WTC11 (cell line): ENCODE measurements at regions not wholly inside any gene's neighbourhood (a gene's known extent, or its start where the extent isn't known, plus 50 kb on each side); places are given as distances from the start of the nearest gene placed in this dataset.
A peak's percentile ranks its signal among the peaks of the same experiment; 100 is the strongest.

Source experiments
- ATAC-seq: fragments of 200-7000 bp; cut with Tn5 transposase; 2 replicates; pipeline ENCODE4 v1.10.0; 2021; ENCODE audit warnings: mild to moderate bottlenecking, moderate library complexity
- CTCF ChIA-PET: fragments of 300-600 bp; sonication (Branson Sonifier 250); formaldehyde crosslinking; loops from one replicate; lab custom pipeline; 2021; ENCODE audit warnings: antibody characterized with exemption; lab: Charles Lee
- POLR2A ChIA-PET: fragments of 350-600 bp; sonication (Branson Sonifier 250); formaldehyde crosslinking; loops from one replicate; lab custom pipeline; 2021; ENCODE audit warnings: antibody characterized with exemption; lab: Charles Lee
- DNase-seq: peaks from one replicate; pipeline ENCODE4 v3.0.0; 2021; ENCODE audit warnings: low spot score
- H3K27ac Mint-ChIP-seq: 2 replicates; pipeline ENCODE4 v1.8.0; 2021; ENCODE audit warnings: mixed read lengths
- H3K27me3 Mint-ChIP-seq: 2 replicates; pipeline ENCODE4 v1.8.0; 2021; ENCODE audit warnings: low read depth, mild to moderate bottlenecking, moderate library complexity, mixed read lengths
- H3K36me3 Mint-ChIP-seq: 2 replicates; pipeline ENCODE4 v1.8.0; 2021; ENCODE audit warnings: mixed read lengths
- H3K4me1 Mint-ChIP-seq: 2 replicates; pipeline ENCODE4 v1.8.0; 2022; ENCODE audit warnings: mixed read lengths
- H3K4me3 Mint-ChIP-seq: 2 replicates; pipeline ENCODE4 v1.8.0; 2021; ENCODE audit warnings: mild to moderate bottlenecking, moderate library complexity, mixed read lengths
- H3K9me3 Mint-ChIP-seq: 2 replicates; pipeline ENCODE4 v1.8.0; 2021; ENCODE audit warnings: mixed read lengths
- CBFB ChIP-seq: sonication (generic); formaldehyde crosslinking; IDR thresholded peaks from 2 replicates; pipeline ENCODE4 v1.8.1; 2022; ENCODE audit warnings: mild to moderate bottlenecking, low read depth, missing genetic modification reagents
- CREB1 ChIP-seq: sonication (generic); formaldehyde crosslinking; IDR thresholded peaks from 2 replicates; pipeline ENCODE4 v1.8.0; 2023; ENCODE audit warnings: mild to moderate bottlenecking, missing genetic modification reagents
- CREM ChIP-seq: sonication (generic); formaldehyde crosslinking; IDR thresholded peaks from 2 replicates; pipeline ENCODE4 v1.8.1; 2022; ENCODE audit warnings: mild to moderate bottlenecking, missing genetic modification reagents, moderate library complexity
- EMX1 ChIP-seq: fragments of 250-450 bp; sonication (Bioruptor Pico); IDR thresholded peaks from 2 replicates; pipeline ENCODE4 v1.8.0; 2021; ENCODE audit warnings: mild to moderate bottlenecking
- GTF2I ChIP-seq: fragments of 250-450 bp; sonication (Bioruptor Pico); conservative IDR thresholded peaks from 2 replicates; pipeline ENCODE4 v1.4.0; 2021; ENCODE audit warnings: mild to moderate bottlenecking
- IRF2 ChIP-seq: sonication (generic); formaldehyde crosslinking; IDR thresholded peaks from 2 replicates; pipeline ENCODE4 v1.8.0; 2022; ENCODE audit warnings: low read depth, missing genetic modification reagents, borderline replicate concordance
- MAX ChIP-seq: sonication (generic); formaldehyde crosslinking; IDR thresholded peaks from 2 replicates; pipeline ENCODE4 v1.8.0; 2022; ENCODE audit warnings: mild to moderate bottlenecking, missing genetic modification reagents
- NFATC4 ChIP-seq: fragments of 250-450 bp; sonication (Bioruptor Pico); IDR thresholded peaks from 2 replicates; pipeline ENCODE4 v1.9.0; 2021; ENCODE audit warnings: mild to moderate bottlenecking
- NFYB ChIP-seq: sonication (generic); formaldehyde crosslinking; conservative IDR thresholded peaks from 2 replicates; pipeline ENCODE4 v1.8.0; 2022; ENCODE audit warnings: low read depth, missing genetic modification reagents
- NR2C2 ChIP-seq: sonication (generic); formaldehyde crosslinking; IDR thresholded peaks from 2 replicates; pipeline ENCODE4 v1.8.0; 2022; ENCODE audit warnings: mild to moderate bottlenecking, missing genetic modification reagents
- NR3C1 ChIP-seq: sonication (generic); formaldehyde crosslinking; conservative IDR thresholded peaks from 2 replicates; pipeline ENCODE4 v1.8.1; 2023; ENCODE audit warnings: low read depth, mild to moderate bottlenecking, missing genetic modification reagents
- OVOL2 ChIP-seq: fragments of 250-450 bp; sonication (Bioruptor Pico); IDR thresholded peaks from 2 replicates; pipeline ENCODE4 v1.9.0; 2021; ENCODE audit warnings: mild to moderate bottlenecking, borderline replicate concordance
- RORB ChIP-seq: fragments of 250-450 bp; sonication (Bioruptor Pico); IDR thresholded peaks from 2 replicates; pipeline ENCODE4 v1.9.0; 2021; ENCODE audit warnings: mild to moderate bottlenecking
- SP1 ChIP-seq: sonication (generic); formaldehyde crosslinking; conservative IDR thresholded peaks from 2 replicates; pipeline ENCODE4 v1.8.1; 2022; ENCODE audit warnings: missing genetic modification reagents
- TEAD1 ChIP-seq: sonication (generic); formaldehyde crosslinking; IDR thresholded peaks from 2 replicates; pipeline ENCODE4 v1.8.0; 2022; ENCODE audit warnings: mild to moderate bottlenecking, missing genetic modification reagents
- TP53 ChIP-seq: sonication (generic); formaldehyde crosslinking; IDR thresholded peaks from 2 replicates; pipeline ENCODE4 v1.8.1; 2023; ENCODE audit warnings: mild to moderate bottlenecking, missing genetic modification reagents
- ZBTB43 ChIP-seq: sonication (generic); formaldehyde crosslinking; IDR thresholded peaks from 2 replicates; pipeline ENCODE4 v1.8.1; 2023; ENCODE audit warnings: mild to moderate bottlenecking, missing genetic modification reagents
- ZNF317 ChIP-seq: sonication (generic); formaldehyde crosslinking; IDR thresholded peaks from 2 replicates; pipeline ENCODE4 v1.8.1; 2023; ENCODE audit warnings: low read depth, mild to moderate bottlenecking, moderate library complexity, missing genetic modification reagents, borderline replicate concordance
- ZNF396 ChIP-seq: fragments of 250-450 bp; sonication (Bioruptor Pico); IDR thresholded peaks from 2 replicates; pipeline ENCODE4 v1.8.0; 2021; ENCODE audit warnings: mild to moderate bottlenecking, moderate library complexity, borderline replicate concordance
- ZNF416 ChIP-seq: fragments of 250-450 bp; sonication (Bioruptor Pico); IDR thresholded peaks from 2 replicates; pipeline ENCODE4 v1.9.0; 2021; ENCODE audit warnings: mild to moderate bottlenecking, inconsistent platforms
- ZNF425 ChIP-seq: fragments of 250-450 bp; sonication (Bioruptor Pico); conservative IDR thresholded peaks from 2 replicates; pipeline ENCODE4 v1.9.0; 2021; ENCODE audit warnings: mild to moderate bottlenecking
- TF ChIP-seq, protein P1 (sequence below): sonication (generic); formaldehyde crosslinking; IDR thresholded peaks from 2 replicates; pipeline ENCODE4 v1.8.1; 2022; ENCODE audit warnings: mild to moderate bottlenecking, moderate library complexity, missing genetic modification reagents

- ATAC-seq, result no peak
- POLR2A ChIA-PET, result interaction anchor here (0.7 kb wide), 1 partner anchor 366 kb away, joined by 4 read pairs; no protein-coding TSS in a partner anchor
These were observed 160.6 kb upstream of the ATP10A start for GRCh38 chr15:26023691-26024090.

DNA sequence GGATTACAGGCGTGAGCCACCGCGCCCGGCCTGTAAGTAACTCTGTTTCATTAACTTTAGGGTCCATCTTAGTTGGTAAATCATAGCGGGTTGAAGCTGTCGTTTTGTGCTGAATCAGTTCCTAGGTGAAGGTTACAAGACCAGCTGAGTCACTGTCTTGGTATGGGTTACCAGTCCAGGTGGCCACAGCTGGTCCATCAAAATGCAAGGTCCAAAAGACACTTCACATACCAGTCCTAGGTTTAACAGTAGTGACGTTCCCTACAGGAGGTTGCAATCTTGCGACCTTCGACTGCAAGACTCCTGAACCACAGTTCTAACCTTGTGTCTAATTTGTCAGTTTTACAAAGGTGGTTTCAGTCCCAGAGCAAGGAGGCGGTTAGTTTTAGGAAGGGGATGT is 160.1 kb upstream of the ATP10A start:
- ChIA-PET POLR2A (no interaction called here), CTCF (no interaction called here)
- H3K4me1 Mint-ChIP-seq, result peaks cover 5% of the 10 kb centered on the region; the same call in 1 of the 2 replicates
- no peak overlapping the region for H3K4me3 Mint-ChIP-seq
- H3K9me3 Mint-ChIP-seq, result no peaks in the 10 kb centered on the region
- DNase-seq (no peak), ATAC-seq (no peak)
- H3K27me3 Mint-ChIP-seq, result no peaks in the 10 kb centered on the region
- no peaks in the 10 kb centered on the region for H3K36me3 Mint-ChIP-seq
- TF ChIP-seq GTF2I (CRISPR knock-in tag) (no peak), RORB (CRISPR knock-in tag) (no peak), TEAD1 (CRISPR knock-in tag) (no peak), ZNF425 (no peak), SP1 (no peak), ZBTB43 (CRISPR knock-in tag) (no peak), NR3C1 (CRISPR knock-in tag) (no peak), TP53 (CRISPR knock-in tag) (no peak), NR2C2 (CRISPR knock-in tag) (no peak), NFYB (CRISPR knock-in tag) (no peak), OVOL2 (CRISPR knock-in tag) (no peak), ZNF317 (CRISPR knock-in tag) (no peak), CBFB (CRISPR knock-in tag) (no peak), IRF2 (CRISPR knock-in tag) (no peak)
- H3K27ac Mint-ChIP-seq, result 0 out of 2 replicates have a peak overlapping the region, but pooled peaks have one; percentile 27

More at GRCh38 chr15:26023691-26024090, 160.6 kb upstream of the ATP10A start:
- Mint-ChIP-seq H3K4me1 (peaks cover 10% of the 10 kb centered on the region), H3K9me3 (no peaks in the 10 kb centered on the region), H3K27me3 (no peaks in the 10 kb centered on the region), H3K4me3 (no peak overlapping the region), H3K27ac (no peak overlapping the region), H3K36me3 (no peaks in the 10 kb centered on the region)
- CTCF ChIA-PET, result no interaction called here
- no peak for TF ChIP-seq SP1
- no peak for TF ChIP-seq CREM (CRISPR knock-in tag)
- TF ChIP-seq, protein P1, sequence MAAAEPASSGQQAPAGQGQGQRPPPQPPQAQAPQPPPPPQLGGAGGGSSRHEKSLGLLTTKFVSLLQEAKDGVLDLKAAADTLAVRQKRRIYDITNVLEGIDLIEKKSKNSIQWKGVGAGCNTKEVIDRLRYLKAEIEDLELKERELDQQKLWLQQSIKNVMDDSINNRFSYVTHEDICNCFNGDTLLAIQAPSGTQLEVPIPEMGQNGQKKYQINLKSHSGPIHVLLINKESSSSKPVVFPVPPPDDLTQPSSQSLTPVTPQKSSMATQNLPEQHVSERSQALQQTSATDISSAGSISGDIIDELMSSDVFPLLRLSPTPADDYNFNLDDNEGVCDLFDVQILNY (CRISPR knock-in tag), result no peak
- no peak for TF ChIP-seq CREB1
- no peak for TF ChIP-seq ZNF396 (CRISPR knock-in tag)
- TF ChIP-seq ZNF416, result no peak
- no peak for TF ChIP-seq EMX1 (CRISPR knock-in tag)
- TF ChIP-seq MAX (CRISPR knock-in tag), result no peak
- TF ChIP-seq NFATC4 (CRISPR knock-in tag), result no peak
- no peak for DNase-seq
